ENCODE measurements at regions not wholly inside any gene's neighbourhood (a gene's known extent, or its start where the extent isn't known, plus 50 kb on each side); places are given as distances from the start of the nearest gene placed in this dataset.
"Not testable (repeated sequence)": the region's sequence is repeated elsewhere in the genome, so short reads cannot be mapped to it uniquely, and the experiment has no call there.

- Histone ChIP-seq H3K4me1 (ENCODE audit: control insufficient read depth, insufficient read depth, low read length, poor library complexity, severe bottlenecking) (no peaks in the 10 kb centered on the region), H3K27ac (ENCODE audit: low read depth, low read length, severe bottlenecking) (no peak overlapping the region), H3K36me3 (ENCODE audit: control insufficient read depth, insufficient read depth, low read length) (no peaks in the 10 kb centered on the region), H3K9me3 (ENCODE audit: control insufficient read depth, low read length) (no peaks in the 10 kb centered on the region), H3K4me3 (ENCODE audit: extremely low read depth, insufficient read depth, low read length, poor library complexity, severe bottlenecking) (no peak overlapping the region)
- WGBS, 2 experiments (ENCODE audit: insufficient coverage in 2 of 2) = 95 to 98% methylated on average over 4 of the region's 6 CpGs
Observed at GRCh38 chr13:21910546-21910945, 239.7 kb downstream of the FGF9 start.

- H3K36me3 ChIP-seq (ENCODE audit: control insufficient read depth, insufficient read depth, low read length) = no peaks in the 10 kb centered on the region
- H3K4me1 ChIP-seq (ENCODE audit: control insufficient read depth, insufficient read depth, low read length, poor library complexity, severe bottlenecking) = no peaks in the 10 kb centered on the region
- H3K9me3 ChIP-seq (ENCODE audit: control insufficient read depth, low read length) = no peaks in the 10 kb centered on the region
- no peak overlapping the region for H3K27ac ChIP-seq (ENCODE audit: low read depth, low read length, severe bottlenecking)
- WGBS, 2 experiments (ENCODE audit: insufficient coverage in 2 of 2) = 58 to 78% methylated on average over 2 of the region's 6 CpGs
- H3K4me3 ChIP-seq (ENCODE audit: extremely low read depth, insufficient read depth, low read length, poor library complexity, severe bottlenecking) = no peak overlapping the region
Observed at GRCh38 chr13:21911646-21912298, 240.9 kb downstream of the FGF9 start.

DNA sequence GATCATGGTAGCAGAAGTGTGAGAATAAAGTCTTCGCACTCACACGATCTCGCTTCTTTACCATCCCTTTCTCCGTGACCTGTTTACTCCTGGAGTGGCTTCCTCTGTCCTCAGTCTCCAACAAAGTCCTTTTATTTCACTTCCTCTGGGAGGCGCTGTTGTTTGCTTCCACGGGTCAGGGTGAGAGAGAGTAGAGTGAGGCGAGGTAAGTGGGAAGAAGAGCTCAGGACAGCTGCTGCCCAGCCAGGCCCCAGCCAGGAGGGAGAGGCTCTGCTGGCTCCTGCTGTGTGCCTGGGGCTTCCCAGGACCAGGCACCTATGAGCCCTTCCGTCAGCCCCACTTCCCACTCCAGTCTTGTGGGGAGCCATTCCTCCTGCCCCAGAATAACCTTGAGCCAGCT, 242.1 kb downstream of the FGF9 start:
- no peaks in the 10 kb centered on the region for H3K4me1 ChIP-seq (ENCODE audit: control insufficient read depth, insufficient read depth, low read length, poor library complexity, severe bottlenecking)
- H3K4me3 ChIP-seq (ENCODE audit: extremely low read depth, insufficient read depth, low read length, poor library complexity, severe bottlenecking) = no peak overlapping the region
- 67 to 94% methylated on average over 4 to 8 of the region's 8 CpGs for WGBS, 2 experiments (ENCODE audit: insufficient coverage in 2 of 2)
- no peak overlapping the region for H3K27ac ChIP-seq (ENCODE audit: low read depth, low read length, severe bottlenecking)
- H3K9me3 ChIP-seq (ENCODE audit: control insufficient read depth, low read length) = peaks cover 8% of the 10 kb centered on the region
- H3K36me3 ChIP-seq (ENCODE audit: control insufficient read depth, insufficient read depth, low read length) = no peaks in the 10 kb centered on the region

DNA sequence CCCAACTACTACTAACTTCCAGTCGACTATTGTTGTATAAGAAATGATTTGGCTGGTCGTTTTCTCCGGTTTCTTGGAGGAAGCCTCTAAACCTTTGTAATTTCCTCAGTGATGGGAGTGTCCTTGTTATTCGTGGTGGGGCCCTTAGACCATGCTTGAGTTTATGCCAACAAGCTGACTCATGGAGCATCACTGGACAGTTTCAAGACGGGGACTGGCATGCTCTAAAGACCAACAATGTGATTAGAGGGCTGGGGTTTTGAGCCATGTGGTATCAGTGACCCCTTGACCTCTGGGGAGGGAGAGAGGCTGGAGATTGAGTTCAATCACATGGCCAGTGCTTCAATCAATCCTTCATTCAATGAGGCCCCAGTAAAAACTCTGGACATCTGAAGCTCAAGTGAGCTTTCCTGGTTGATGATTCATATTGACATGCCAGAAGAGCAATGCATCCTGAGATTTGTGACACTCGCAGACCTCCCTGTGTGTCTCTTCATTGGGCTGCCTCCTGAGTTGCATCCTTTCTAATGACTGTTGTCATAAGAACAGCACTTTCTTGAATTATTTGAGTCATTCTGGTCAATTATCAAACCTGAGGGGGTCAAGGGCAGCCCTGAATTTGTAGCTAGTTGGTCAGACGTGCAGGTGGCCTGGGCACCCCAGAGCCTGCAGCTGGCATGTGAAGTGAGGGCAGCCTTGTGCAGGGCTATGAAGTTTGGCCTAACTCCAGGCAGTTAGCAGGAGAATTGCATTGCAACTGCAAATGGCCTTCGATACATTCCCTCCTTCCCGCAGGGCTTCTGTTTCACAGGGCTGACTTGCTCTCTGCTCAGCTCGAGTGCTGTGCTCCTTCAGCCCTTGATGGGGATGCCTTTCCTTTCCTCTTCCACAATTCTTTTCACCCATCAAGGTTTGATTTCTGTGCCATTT, 246.5 kb downstream of the FGF9 start:
- Histone ChIP-seq H3K36me3 (ENCODE audit: control insufficient read depth, insufficient read depth, low read length) (no peaks in the 10 kb centered on the region), H3K27ac (ENCODE audit: low read depth, low read length, severe bottlenecking) (no peak overlapping the region), H3K9me3 (ENCODE audit: control insufficient read depth, low read length) (peaks cover 8% of the 10 kb centered on the region), H3K4me3 (ENCODE audit: extremely low read depth, insufficient read depth, low read length, poor library complexity, severe bottlenecking) (no peak overlapping the region), H3K4me1 (ENCODE audit: control insufficient read depth, insufficient read depth, low read length, poor library complexity, severe bottlenecking) (no peaks in the 10 kb centered on the region)
- 89 to 98% methylated on average over 7 to 8 of the region's 10 CpGs for whole genome bisulfite sequencing, 2 experiments (ENCODE audit: insufficient coverage in 2 of 2)

DNA sequence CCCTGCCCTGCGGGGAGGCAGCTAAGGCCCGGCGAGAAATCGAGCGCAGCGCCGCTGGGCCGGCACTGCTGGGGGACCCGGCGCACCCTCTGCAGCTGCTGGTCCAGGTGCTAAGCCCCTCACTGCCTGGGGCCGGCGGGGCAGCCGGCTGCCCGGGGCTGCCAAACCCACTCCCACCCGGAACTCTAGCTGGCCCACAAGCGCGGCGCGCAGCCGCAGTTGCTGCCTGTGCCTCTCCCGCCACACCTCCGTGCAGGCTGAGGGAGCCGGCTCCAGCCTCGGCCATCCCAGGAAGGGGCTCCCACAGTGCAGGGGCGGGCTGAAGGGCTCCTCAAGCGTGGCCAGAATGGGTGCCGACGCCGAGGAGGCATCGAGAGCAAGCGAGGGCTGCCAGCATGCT, 249.9 kb downstream of the FGF9 start:
- WGBS, 2 experiments (ENCODE audit: insufficient coverage in 2 of 2) = 93 to 95% methylated on average over 16 to 31 of the region's 31 CpGs
- H3K36me3 ChIP-seq (ENCODE audit: control insufficient read depth, insufficient read depth, low read length); H3K4me3 ChIP-seq (ENCODE audit: extremely low read depth, insufficient read depth, low read length, poor library complexity, severe bottlenecking); H3K9me3 ChIP-seq (ENCODE audit: control insufficient read depth, low read length); H3K27ac ChIP-seq (ENCODE audit: low read depth, low read length, severe bottlenecking); H3K4me1 ChIP-seq (ENCODE audit: control insufficient read depth, insufficient read depth, low read length, poor library complexity, severe bottlenecking): not testable (repeated sequence)

- Histone ChIP-seq H3K36me3 (ENCODE audit: control insufficient read depth, insufficient read depth, low read length) (no peaks in the 10 kb centered on the region), H3K27ac (ENCODE audit: low read depth, low read length, severe bottlenecking) (no peak overlapping the region), H3K4me3 (ENCODE audit: extremely low read depth, insufficient read depth, low read length, poor library complexity, severe bottlenecking) (no peak overlapping the region), H3K4me1 (ENCODE audit: control insufficient read depth, insufficient read depth, low read length, poor library complexity, severe bottlenecking) (no peaks in the 10 kb centered on the region), H3K9me3 (ENCODE audit: control insufficient read depth, low read length) (no peaks in the 10 kb centered on the region)
- WGBS, 2 experiments (ENCODE audit: insufficient coverage in 2 of 2) = 89 to 92% methylated on average over 6 of the region's 6 CpGs
Observed at GRCh38 chr13:21924958-21925357, 254.1 kb downstream of the FGF9 start.

GRCh38 chr13:21925720-21926119, 254.8 kb downstream of the FGF9 start:
- Histone ChIP-seq H3K27ac (ENCODE audit: low read depth, low read length, severe bottlenecking) (no peak overlapping the region), H3K9me3 (ENCODE audit: control insufficient read depth, low read length) (no peaks in the 10 kb centered on the region), H3K4me3 (ENCODE audit: extremely low read depth, insufficient read depth, low read length, poor library complexity, severe bottlenecking) (no peak overlapping the region), H3K4me1 (ENCODE audit: control insufficient read depth, insufficient read depth, low read length, poor library complexity, severe bottlenecking) (no peaks in the 10 kb centered on the region), H3K36me3 (ENCODE audit: control insufficient read depth, insufficient read depth, low read length) (no peaks in the 10 kb centered on the region)
- 87 to 90% methylated on average over 4 of the region's 6 CpGs for WGBS, 2 experiments (ENCODE audit: insufficient coverage in 2 of 2)

- Histone ChIP-seq H3K36me3 (ENCODE audit: control insufficient read depth, insufficient read depth, low read length) (no peaks in the 10 kb centered on the region), H3K9me3 (ENCODE audit: control insufficient read depth, low read length) (no peaks in the 10 kb centered on the region), H3K4me1 (ENCODE audit: control insufficient read depth, insufficient read depth, low read length, poor library complexity, severe bottlenecking) (no peaks in the 10 kb centered on the region), H3K27ac (ENCODE audit: low read depth, low read length, severe bottlenecking) (no peak overlapping the region), H3K4me3 (ENCODE audit: extremely low read depth, insufficient read depth, low read length, poor library complexity, severe bottlenecking) (no peak overlapping the region)
- WGBS, 2 experiments (ENCODE audit: insufficient coverage in 2 of 2) = 71 to 84% methylated on average over 11 to 15 of the region's 15 CpGs
Observed at GRCh38 chr13:21929400-21929799, 258.5 kb downstream of the FGF9 start.

DNA sequence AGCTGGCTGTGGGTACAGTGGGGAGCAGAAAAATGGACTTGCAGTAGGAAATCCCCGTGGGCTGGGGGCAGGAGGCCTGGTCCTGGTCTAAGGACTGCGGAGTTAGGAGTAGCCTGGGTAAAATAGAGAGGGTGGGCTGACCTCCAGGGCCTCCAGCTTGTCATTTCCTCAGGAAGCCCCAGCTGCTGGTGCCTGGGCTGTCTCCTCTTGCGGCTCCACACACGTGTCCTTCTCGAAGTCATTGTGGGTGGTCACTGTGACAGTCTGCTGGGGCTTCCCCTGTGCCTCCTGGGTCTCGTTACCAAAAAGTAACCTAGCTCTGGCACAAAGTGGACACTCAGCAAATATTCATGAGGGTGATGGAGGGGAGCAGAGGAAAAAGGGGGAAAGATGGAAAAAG, 259.7 kb downstream of the FGF9 start:
- Histone ChIP-seq H3K4me1 (ENCODE audit: control insufficient read depth, insufficient read depth, low read length, poor library complexity, severe bottlenecking) (no peaks in the 10 kb centered on the region), H3K9me3 (ENCODE audit: control insufficient read depth, low read length) (no peaks in the 10 kb centered on the region), H3K36me3 (ENCODE audit: control insufficient read depth, insufficient read depth, low read length) (no peaks in the 10 kb centered on the region), H3K27ac (ENCODE audit: low read depth, low read length, severe bottlenecking) (no peak overlapping the region), H3K4me3 (ENCODE audit: extremely low read depth, insufficient read depth, low read length, poor library complexity, severe bottlenecking) (no peak overlapping the region)
- WGBS, 2 experiments (ENCODE audit: insufficient coverage in 2 of 2) = 41 to 65% methylated on average over 3 to 5 of the region's 6 CpGs

DNA sequence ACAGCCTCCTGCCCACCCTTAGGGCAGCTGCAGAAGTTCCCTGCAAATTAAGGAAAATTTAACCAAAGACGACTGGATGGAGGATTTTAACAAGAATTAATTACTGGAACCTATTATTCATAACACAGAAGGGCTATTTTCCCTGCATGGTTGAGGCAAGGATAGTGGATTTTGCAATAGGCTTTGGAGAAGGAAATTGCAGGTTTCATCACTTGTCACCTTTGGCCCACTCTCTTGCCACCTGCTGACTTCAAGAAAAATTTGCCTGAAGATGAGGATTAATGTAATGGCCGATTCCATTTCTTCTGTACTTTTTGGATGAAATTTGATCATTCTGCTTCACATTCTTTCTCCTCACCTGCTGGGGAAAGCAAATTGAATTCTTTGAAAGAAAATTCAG, 261.7 kb downstream of the FGF9 start:
- Histone ChIP-seq H3K4me3 (ENCODE audit: extremely low read depth, insufficient read depth, low read length, poor library complexity, severe bottlenecking) (no peak overlapping the region), H3K9me3 (ENCODE audit: control insufficient read depth, low read length) (no peaks in the 10 kb centered on the region), H3K4me1 (ENCODE audit: control insufficient read depth, insufficient read depth, low read length, poor library complexity, severe bottlenecking) (no peaks in the 10 kb centered on the region), H3K36me3 (ENCODE audit: control insufficient read depth, insufficient read depth, low read length) (no peaks in the 10 kb centered on the region), H3K27ac (ENCODE audit: low read depth, low read length, severe bottlenecking) (no peak overlapping the region)
- 100% methylated on average over 1 of the region's 2 CpGs for WGBS, 2 experiments (ENCODE audit: insufficient coverage in 2 of 2)

DNA sequence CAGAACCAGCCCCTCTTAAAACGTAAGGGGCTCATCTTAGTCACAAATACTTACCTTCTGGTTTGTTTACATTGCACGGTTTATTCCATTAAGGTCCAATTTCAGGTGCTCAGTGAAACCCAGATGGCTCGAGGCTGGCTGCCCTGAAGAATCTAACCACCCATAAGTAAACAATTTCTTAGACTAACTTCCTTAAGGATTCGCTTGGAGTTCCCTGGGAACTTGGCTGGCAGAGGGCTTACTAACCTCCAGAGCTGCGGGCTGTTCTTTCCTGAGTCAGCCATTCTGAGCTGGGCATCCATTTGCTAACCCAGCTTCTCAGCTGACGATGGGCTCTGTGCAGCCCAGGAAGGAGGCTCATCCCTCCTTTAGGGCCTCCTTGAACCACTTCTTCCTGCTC, 262.1 kb downstream of the FGF9 start:
- 84 to 97% methylated on average over 6 of the region's 6 CpGs for WGBS, 2 experiments (ENCODE audit: insufficient coverage in 2 of 2)
- Histone ChIP-seq H3K4me3 (ENCODE audit: extremely low read depth, insufficient read depth, low read length, poor library complexity, severe bottlenecking) (no peak overlapping the region), H3K36me3 (ENCODE audit: control insufficient read depth, insufficient read depth, low read length) (no peaks in the 10 kb centered on the region), H3K9me3 (ENCODE audit: control insufficient read depth, low read length) (no peaks in the 10 kb centered on the region), H3K27ac (ENCODE audit: low read depth, low read length, severe bottlenecking) (no peak overlapping the region), H3K4me1 (ENCODE audit: control insufficient read depth, insufficient read depth, low read length, poor library complexity, severe bottlenecking) (no peaks in the 10 kb centered on the region)

All from mesodermal cell (in vitro differentiated cells).